Esophagus squamous epithelium (tissue), 4 donors: ENCODE measurements at regions not wholly inside any gene's neighbourhood (a gene's known extent, or its start where the extent isn't known, plus 50 kb on each side); places are given as distances from the start of the nearest gene placed in this dataset.

Experiments
- CTCF ChIP-seq, 6 experiments: fragments of 450-650 bp in 4 of 6; fragments of 200-600 bp in 2 of 6; sonication (generic) in 2 of 6; IDR thresholded peaks; one replicate each; pipeline ENCODE4 v1.5.1; 2016 to 2019; ENCODE audit warnings: antibody characterized with exemption in 6 of 6, mild to moderate bottlenecking in 4 of 6, moderate library complexity in 4 of 6
- POLR2A ChIP-seq, 4 donors: fragments of 450-650 bp; IDR thresholded peaks; one replicate each; pipeline ENCODE4 v1.6.1; 2017; ENCODE audit warnings: antibody characterized with exemption in 4 of 4, mild to moderate bottlenecking in 4 of 4, moderate library complexity in 3 of 4

- TF ChIP-seq CTCF (IDR thresholded peaks at IDR 0.05) = no peak
- TF ChIP-seq POLR2A (IDR thresholded peaks at IDR 0.05) = no peak
These were observed 478.2 kb downstream of the NPHP4 start for GRCh38 chr1:5513846-5514526.
